ENCODE measurements at regions not wholly inside any gene's neighbourhood (a gene's known extent, or its start where the extent isn't known, plus 50 kb on each side); places are given as distances from the start of the nearest gene placed in this dataset.
"Not testable (repeated sequence)": the region's sequence is repeated elsewhere in the genome, so short reads cannot be mapped to it uniquely, and the experiment has no call there.

- no peaks in the 10 kb centered on the region for H3K36me3 ChIP-seq
- no peak for TF ChIP-seq CTCF (IDR thresholded peaks at IDR 0.05; ENCODE audit: low read depth, low read length)
- no peaks in the 10 kb centered on the region for H3K4me1 ChIP-seq
- DNase-seq, result no peak
- H3K27me3 ChIP-seq, result no peaks in the 10 kb centered on the region
- H3K9me3 ChIP-seq, result no peaks in the 10 kb centered on the region
- no peak overlapping the region for H3K4me3 ChIP-seq (ENCODE audit: low read depth, low read length)
Observed at GRCh38 chr6:121932076-121932991, 467.1 kb upstream of the HSF2 start.

DNA sequence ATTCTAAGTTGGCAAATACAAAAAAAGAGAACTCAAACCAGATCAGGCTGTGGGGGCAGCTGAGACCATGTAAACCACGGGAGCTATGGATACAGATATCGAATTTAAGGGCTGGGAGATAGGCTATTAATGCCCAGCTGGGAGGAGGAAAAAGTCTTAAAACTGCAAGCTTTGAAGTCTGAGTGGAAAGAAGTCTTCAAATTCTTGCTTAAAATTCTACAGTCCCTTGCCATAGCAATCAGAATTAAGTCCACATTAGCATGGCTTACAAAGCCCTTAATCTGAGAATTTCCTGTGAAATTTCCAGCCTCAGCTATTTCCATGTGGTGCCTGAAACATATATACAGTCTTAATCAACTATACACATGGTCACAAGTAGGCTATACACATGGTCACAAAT, 465.0 kb upstream of the HSF2 start:
- no peaks in the 10 kb centered on the region for H3K36me3 ChIP-seq
- no peak for TF ChIP-seq CTCF (IDR thresholded peaks at IDR 0.05; ENCODE audit: low read depth, low read length)
- DNase-seq, result no peak

GRCh38 chr6:121940728-121941127, 458.7 kb upstream of the HSF2 start:
- Histone ChIP-seq H3K36me3 (no peaks in the 10 kb centered on the region), H3K9me3 (no peaks in the 10 kb centered on the region), H3K4me3 (ENCODE audit: low read depth, low read length) (no peak overlapping the region), H3K4me1 (no peaks in the 10 kb centered on the region), H3K27me3 (no peaks in the 10 kb centered on the region)
- no peak for TF ChIP-seq CTCF (IDR thresholded peaks at IDR 0.05; ENCODE audit: low read depth, low read length)
- DNase-seq, result no peak

More for the DNA sequence above, 465.0 kb upstream of the HSF2 start:
- no peak overlapping the region for H3K4me3 ChIP-seq (ENCODE audit: low read depth, low read length)
- no peaks in the 10 kb centered on the region for H3K9me3 ChIP-seq
- H3K27me3 ChIP-seq, result no peaks in the 10 kb centered on the region
- no peaks in the 10 kb centered on the region for H3K4me1 ChIP-seq

- Histone ChIP-seq H3K4me3 (ENCODE audit: low read depth, low read length) (no peak overlapping the region), H3K36me3 (no peaks in the 10 kb centered on the region), H3K9me3 (no peaks in the 10 kb centered on the region), H3K4me1 (no peaks in the 10 kb centered on the region), H3K27me3 (no peaks in the 10 kb centered on the region)
- TF ChIP-seq CTCF (IDR thresholded peaks at IDR 0.05; ENCODE audit: low read depth, low read length), result no peak
- DNase-seq, result no peak
Observed at GRCh38 chr6:121944354-121944753, 455.1 kb upstream of the HSF2 start.

GRCh38 chr6:121951123-121951522, 448.3 kb upstream of the HSF2 start:
- DNase-seq, result no peak
- H3K4me3 ChIP-seq (ENCODE audit: low read depth, low read length), result no peak overlapping the region
- no peaks in the 10 kb centered on the region for H3K36me3 ChIP-seq
- no peaks in the 10 kb centered on the region for H3K9me3 ChIP-seq
- no peaks in the 10 kb centered on the region for H3K27me3 ChIP-seq
- TF ChIP-seq CTCF (IDR thresholded peaks at IDR 0.05; ENCODE audit: low read depth, low read length), result no peak
- H3K4me1 ChIP-seq, result no peaks in the 10 kb centered on the region

DNA sequence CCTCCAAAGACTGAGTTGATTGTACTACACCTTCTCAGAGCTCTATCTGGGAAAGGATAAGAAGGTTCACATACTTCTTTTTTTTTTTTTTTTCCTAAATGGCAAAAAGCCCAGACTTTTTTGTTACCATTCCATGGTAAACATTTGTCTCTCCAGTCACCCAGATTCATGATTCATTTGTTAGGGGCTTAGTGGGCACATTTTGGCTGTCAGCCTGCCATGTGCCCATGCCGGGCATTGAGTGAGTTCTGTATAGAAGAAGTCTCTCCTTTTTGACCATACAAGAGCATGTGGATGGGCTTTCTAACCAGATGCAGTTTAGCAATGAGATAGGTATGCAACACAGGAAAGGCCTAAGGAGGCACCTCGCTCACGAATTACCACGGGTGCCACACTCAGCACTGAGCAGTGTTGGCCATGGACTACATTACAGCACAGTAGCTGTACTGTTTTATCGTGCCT, 447.5 kb upstream of the HSF2 start:
- no peak for DNase-seq
- Histone ChIP-seq H3K4me3 (ENCODE audit: low read depth, low read length) (no peak overlapping the region), H3K36me3 (no peaks in the 10 kb centered on the region), H3K4me1 (no peaks in the 10 kb centered on the region), H3K9me3 (no peaks in the 10 kb centered on the region), H3K27me3 (no peaks in the 10 kb centered on the region)
- TF ChIP-seq CTCF (IDR thresholded peaks at IDR 0.05; ENCODE audit: low read depth, low read length), result no peak

DNA sequence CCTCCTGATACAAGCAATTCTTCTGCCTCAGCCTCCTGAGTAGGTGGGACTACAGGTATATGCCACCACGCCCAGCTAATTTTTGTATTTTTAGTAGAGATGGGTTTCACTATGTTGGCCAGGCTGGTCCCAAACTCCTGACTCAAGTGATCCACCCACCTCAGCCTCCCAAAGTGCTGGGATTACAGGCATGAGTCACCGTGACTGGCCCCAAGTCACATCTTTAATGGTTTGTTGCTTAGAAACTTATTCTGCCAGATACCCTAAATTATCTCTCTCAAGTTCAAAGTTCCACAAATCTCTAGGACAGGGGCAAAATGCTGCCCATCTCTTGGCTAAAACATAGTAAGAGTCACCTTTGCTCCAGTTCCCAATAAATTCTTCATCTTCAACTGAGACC, 444.1 kb upstream of the HSF2 start:
- not testable (repeated sequence) for H3K4me3 ChIP-seq (ENCODE audit: low read depth, low read length); H3K9me3 ChIP-seq; DNase-seq; H3K27me3 ChIP-seq; H3K36me3 ChIP-seq; H3K4me1 ChIP-seq

Measured in BE2C (cell line).